Activated CD4-positive, alpha-beta T cell treated with anti-CD3 and anti-CD28 coated beads for 36 hours (primary cell): ENCODE measurements at regions not wholly inside any gene's neighbourhood (a gene's known extent, or its start where the extent isn't known, plus 50 kb on each side); places are given as distances from the start of the nearest gene placed in this dataset.

Source experiments
- ATAC-seq: fragments of 200-7000 bp; cut with Tn5 transposase; one replicate; pipeline ENCODE4 v1.10.0; 2021; ENCODE audit warnings: mild to moderate bottlenecking, moderate library complexity
- CTCF ChIA-PET: fragments of 350-600 bp; sonication (Branson Sonifier 250); formaldehyde crosslinking; loops from one replicate; lab custom pipeline; 2021; ENCODE audit warnings: antibody characterized with exemption; lab: Charles Lee
- POLR2A ChIA-PET: fragments of 350-600 bp; sonication (Branson Sonifier 250); formaldehyde crosslinking; loops from one replicate; lab custom pipeline; 2021; ENCODE audit warnings: antibody characterized with exemption, inconsistent platforms; lab: Charles Lee
- DNase-seq: peaks from one replicate; pipeline ENCODE4 v3.0.0-alpha.2; 2020
- H3K27ac Mint-ChIP-seq: one replicate; pipeline ENCODE4 v1.8.0; 2021; ENCODE audit warnings: mixed read lengths
- H3K27me3 Mint-ChIP-seq: one replicate; pipeline ENCODE4 v1.8.0; 2021; ENCODE audit warnings: mixed read lengths
- H3K36me3 Mint-ChIP-seq: one replicate; pipeline ENCODE4 v1.8.0; 2021; ENCODE audit warnings: low read depth, mixed read lengths
- H3K4me1 Mint-ChIP-seq: one replicate; pipeline ENCODE4 v1.8.0; 2021; ENCODE audit warnings: mixed read lengths
- H3K4me3 Mint-ChIP-seq: one replicate; pipeline ENCODE4 v1.8.0; 2021; ENCODE audit warnings: mild to moderate bottlenecking, moderate library complexity, mixed read lengths
- H3K9me3 Mint-ChIP-seq: one replicate; pipeline ENCODE4 v1.8.0; 2021; ENCODE audit warnings: low read depth, mixed read lengths
- intact Hi-C, 2 experiments: fragments of 100-400 bp; cut with DNase I in 1 of 2; cut with micrococcal nuclease in 1 of 2; formaldehyde crosslinking; loops; one replicate each; pipeline versions ENCODE4 v1.14.2 to v1.15.1; 2022 to 2024; cut with DNase I, micrococcal nuclease

GRCh38 chr11:91947215-91947820 lies 277.3 kb upstream of the FAT3 start:
- DNase-seq = no peak
- Mint-ChIP-seq H3K4me3 (no peak overlapping the region), H3K27ac (no peak overlapping the region), H3K36me3 (no peaks in the 10 kb centered on the region), H3K4me1 (no peaks in the 10 kb centered on the region), H3K27me3 (no peaks in the 10 kb centered on the region), H3K9me3 (peaks cover 6% of the 10 kb centered on the region)
- intact Hi-C loops = no loop called here
- no peak for ATAC-seq
- CTCF ChIA-PET = interaction anchor here (0.6 kb wide), 1 partner anchor 1122 kb away, joined by 3 read pairs; no protein-coding TSS in a partner anchor
- POLR2A ChIA-PET = no interaction called here

- intact Hi-C loops = no loop called here
- Mint-ChIP-seq H3K9me3 (peaks cover 6% of the 10 kb centered on the region), H3K27me3 (no peaks in the 10 kb centered on the region), H3K36me3 (no peaks in the 10 kb centered on the region), H3K27ac (no peak overlapping the region), H3K4me1 (no peaks in the 10 kb centered on the region), H3K4me3 (no peak overlapping the region)
- no peak for DNase-seq
- no peak for ATAC-seq
- POLR2A ChIA-PET = no interaction called here
- CTCF ChIA-PET = no interaction called here
Measured at GRCh38 chr11:91946397-91946951, 278.1 kb upstream of the FAT3 start.

- ATAC-seq = no peak
- Mint-ChIP-seq H3K4me1 (no peaks in the 10 kb centered on the region), H3K27me3 (no peaks in the 10 kb centered on the region), H3K4me3 (no peak overlapping the region), H3K27ac (no peak overlapping the region), H3K9me3 (peaks cover 2% of the 10 kb centered on the region), H3K36me3 (no peaks in the 10 kb centered on the region)
- intact Hi-C loops = no loop called here
- POLR2A ChIA-PET = no interaction called here
- CTCF ChIA-PET = no interaction called here
- DNase-seq = no peak
Measured at GRCh38 chr11:91935120-91935519, 289.5 kb upstream of the FAT3 start.

GRCh38 chr11:91932151-91932821 lies 292.3 kb upstream of the FAT3 start:
- DNase-seq (no peak), ATAC-seq (no peak)
- POLR2A ChIA-PET = no interaction called here
- intact Hi-C loops = no loop called here
- no peaks in the 10 kb centered on the region for H3K9me3 Mint-ChIP-seq
- H3K27ac Mint-ChIP-seq = no peak overlapping the region
- no peaks in the 10 kb centered on the region for H3K4me1 Mint-ChIP-seq
- CTCF ChIA-PET = no interaction called here
- no peaks in the 10 kb centered on the region for H3K27me3 Mint-ChIP-seq
- no peaks in the 10 kb centered on the region for H3K36me3 Mint-ChIP-seq
- no peak overlapping the region for H3K4me3 Mint-ChIP-seq

- no peaks in the 10 kb centered on the region for H3K4me1 Mint-ChIP-seq
- ChIA-PET CTCF (no interaction called here), POLR2A (no interaction called here)
- H3K27me3 Mint-ChIP-seq = no peaks in the 10 kb centered on the region
- peaks cover 9% of the 10 kb centered on the region for H3K9me3 Mint-ChIP-seq
- intact Hi-C loops = no loop called here
- no peak overlapping the region for H3K4me3 Mint-ChIP-seq
- ATAC-seq (no peak), DNase-seq (no peak)
- no peaks in the 10 kb centered on the region for H3K36me3 Mint-ChIP-seq
- no peak overlapping the region for H3K27ac Mint-ChIP-seq
Measured at GRCh38 chr11:91927448-91927847, 297.2 kb upstream of the FAT3 start.

- intact Hi-C loops = no loop called here
- no peak overlapping the region for H3K27ac Mint-ChIP-seq
- ChIA-PET POLR2A (no interaction called here), CTCF (no interaction called here)
- peaks cover 9% of the 10 kb centered on the region for H3K9me3 Mint-ChIP-seq
- no peak overlapping the region for H3K4me3 Mint-ChIP-seq
- no peak for DNase-seq
- no peaks in the 10 kb centered on the region for H3K4me1 Mint-ChIP-seq
- H3K36me3 Mint-ChIP-seq = no peaks in the 10 kb centered on the region
- no peaks in the 10 kb centered on the region for H3K27me3 Mint-ChIP-seq
- no peak for ATAC-seq
Measured at GRCh38 chr11:91926965-91927364, 297.7 kb upstream of the FAT3 start.

- no peaks in the 10 kb centered on the region for H3K27me3 Mint-ChIP-seq
- ChIA-PET POLR2A (no interaction called here), CTCF (interaction anchor here (0.7 kb wide), 1 partner anchor 16 kb away, joined by 3 read pairs; no protein-coding TSS in a partner anchor)
- H3K27ac Mint-ChIP-seq = no peak overlapping the region
- no peak overlapping the region for H3K4me3 Mint-ChIP-seq
- no peak for DNase-seq
- no peaks in the 10 kb centered on the region for H3K36me3 Mint-ChIP-seq
- peaks cover 9% of the 10 kb centered on the region for H3K9me3 Mint-ChIP-seq
- intact Hi-C loops = no loop called here
- H3K4me1 Mint-ChIP-seq = no peaks in the 10 kb centered on the region
- no peak for ATAC-seq
Measured at GRCh38 chr11:91922846-91923245, 301.8 kb upstream of the FAT3 start.

GRCh38 chr11:91921974-91922373 lies 302.6 kb upstream of the FAT3 start:
- ChIA-PET CTCF (interaction anchor here (0.6 kb wide), 1 partner anchor 254 kb away, joined by 3 read pairs; no protein-coding TSS in a partner anchor), POLR2A (no interaction called here)
- H3K4me3 Mint-ChIP-seq = no peak overlapping the region
- no peak overlapping the region for H3K27ac Mint-ChIP-seq
- no peaks in the 10 kb centered on the region for H3K27me3 Mint-ChIP-seq
- DNase-seq (no peak), ATAC-seq (no peak)
- H3K9me3 Mint-ChIP-seq = peaks cover 10% of the 10 kb centered on the region
- H3K36me3 Mint-ChIP-seq = no peaks in the 10 kb centered on the region
- intact Hi-C loops = no loop called here
- no peaks in the 10 kb centered on the region for H3K4me1 Mint-ChIP-seq

GRCh38 chr11:91913407-91913806 lies 311.2 kb upstream of the FAT3 start:
- Mint-ChIP-seq H3K9me3 (peaks cover 5% of the 10 kb centered on the region), H3K4me3 (no peak overlapping the region), H3K4me1 (no peaks in the 10 kb centered on the region), H3K36me3 (no peaks in the 10 kb centered on the region), H3K27me3 (no peaks in the 10 kb centered on the region), H3K27ac (no peak overlapping the region)
- ATAC-seq (no peak), DNase-seq (no peak)
- CTCF ChIA-PET = no interaction called here
- intact Hi-C loops = no loop called here
- POLR2A ChIA-PET = no interaction called here

- Mint-ChIP-seq H3K4me3 (no peak overlapping the region), H3K27ac (no peak overlapping the region), H3K27me3 (no peaks in the 10 kb centered on the region), H3K4me1 (no peaks in the 10 kb centered on the region), H3K36me3 (no peaks in the 10 kb centered on the region), H3K9me3 (peaks cover 5% of the 10 kb centered on the region)
- ATAC-seq = no peak
- ChIA-PET POLR2A (no interaction called here), CTCF (interaction anchor here (0.6 kb wide), 1 partner anchor 517 kb away, joined by 3 read pairs; no protein-coding TSS in a partner anchor)
- DNase-seq = no peak
- intact Hi-C loops = no loop called here
Measured at GRCh38 chr11:91912322-91912721, 312.3 kb upstream of the FAT3 start.

GRCh38 chr11:91906871-91907624 lies 317.6 kb upstream of the FAT3 start:
- POLR2A ChIA-PET = no interaction called here
- no peaks in the 10 kb centered on the region for H3K36me3 Mint-ChIP-seq
- no peaks in the 10 kb centered on the region for H3K27me3 Mint-ChIP-seq
- H3K27ac Mint-ChIP-seq = no peak overlapping the region
- no peaks in the 10 kb centered on the region for H3K4me1 Mint-ChIP-seq
- ATAC-seq (no peak), DNase-seq (no peak)
- intact Hi-C loops = no loop called here
- peaks cover 3% of the 10 kb centered on the region for H3K9me3 Mint-ChIP-seq
- CTCF ChIA-PET = interaction anchor here (0.6 kb wide), 1 partner anchor 16 kb away, joined by 3 read pairs; no protein-coding TSS in a partner anchor
- H3K4me3 Mint-ChIP-seq = no peak overlapping the region
